NT2/D1 (cell line): ENCODE measurements at regions not wholly inside any gene's neighbourhood (a gene's known extent, or its start where the extent isn't known, plus 50 kb on each side); places are given as distances from the start of the nearest gene placed in this dataset.

Source experiments
- DNase-seq: peaks from one replicate; pipeline ENCODE4 v3.0.0-alpha.2; 2011; ENCODE audit warnings: low read depth, low spot score
- H3K27me3 ChIP-seq: 2 replicates; pipeline ENCODE4 v1.6.0; 2011; ENCODE audit warnings: mild to moderate bottlenecking; ENCODE audit not compliant: insufficient read length, insufficient read depth
- H3K36me3 ChIP-seq: 2 replicates; pipeline ENCODE4 v1.6.1; 2011; ENCODE audit warnings: mild to moderate bottlenecking, low read length, mixed read lengths; ENCODE audit not compliant: insufficient read depth, insufficient read length
- H3K4me1 ChIP-seq: 2 replicates; pipeline ENCODE4 v1.5.1; 2011; ENCODE audit not compliant: insufficient read depth, insufficient read length
- H3K4me3 ChIP-seq: 2 replicates; pipeline ENCODE4 v1.5.1; 2011; ENCODE audit warnings: low read depth; ENCODE audit not compliant: insufficient read length
- H3K9ac ChIP-seq: 2 replicates; pipeline ENCODE4 v1.6.0; 2011; ENCODE audit warnings: low read depth; ENCODE audit not compliant: insufficient read length
- H3K9me3 ChIP-seq: 2 replicates; pipeline ENCODE4 v1.5.1; 2011; ENCODE audit warnings: mild to moderate bottlenecking, low read length; ENCODE audit not compliant: insufficient read depth
- SUZ12 ChIP-seq: IDR thresholded peaks from 2 replicates; pipeline ENCODE4 v1.6.1; 2011; ENCODE audit not compliant: insufficient read length, insufficient read depth; ENCODE audit errors: extremely low read depth
- YY1 ChIP-seq: IDR thresholded peaks from 2 replicates; pipeline ENCODE4 v1.6.1; 2011; ENCODE audit not compliant: insufficient read length, insufficient read depth
- ZNF274 ChIP-seq: IDR thresholded peaks from 2 replicates; pipeline ENCODE4 v1.6.1; 2011; ENCODE audit warnings: mild to moderate bottlenecking, low read depth, low read length

DNA sequence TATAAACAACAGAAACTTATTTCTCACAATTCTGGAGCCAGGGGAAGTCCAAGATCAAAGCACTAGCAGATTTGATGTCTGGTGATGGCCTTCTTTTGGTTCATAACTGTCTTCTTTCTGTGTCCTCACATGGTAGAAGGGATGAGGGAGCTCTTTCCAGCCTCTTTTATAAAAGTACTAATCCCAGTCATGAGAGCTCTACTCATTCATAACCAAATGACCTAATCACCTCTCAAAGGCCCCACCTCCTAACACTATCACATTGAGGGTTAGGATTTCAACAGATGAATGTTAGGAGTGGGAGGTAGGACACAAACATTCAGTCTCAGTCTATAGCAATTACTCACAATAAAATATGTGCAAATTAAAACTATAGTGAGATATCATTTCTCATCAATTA is 50.1 kb upstream of the UBE2E2 start:
- Histone ChIP-seq H3K9me3 (0 out of 2 replicates have a peak, but pooled peaks cover 3% of the 10 kb centered on the region), H3K36me3 (no peaks in the 10 kb centered on the region), H3K9ac (no peak overlapping the region), H3K4me1 (no peaks in the 10 kb centered on the region), H3K27me3 (no peaks in the 10 kb centered on the region), H3K4me3 (no peak overlapping the region)
- no peak for DNase-seq
- TF ChIP-seq SUZ12 (no peak), ZNF274 (no peak), YY1 (no peak)
